H9 (cell line): ENCODE measurements at regions not wholly inside any gene's neighbourhood (a gene's known extent, or its start where the extent isn't known, plus 50 kb on each side); places are given as distances from the start of the nearest gene placed in this dataset.

Experiments used
- DNase-seq: peaks from one replicate; pipeline ENCODE4 v3.0.0-alpha.2; 2017
- H2AFZ ChIP-seq: one replicate; pipeline ENCODE4 v1.6.1; 2013; ENCODE audit warnings: mild to moderate bottlenecking, low read length, control low read depth, moderate library complexity
- H2AK5ac ChIP-seq: 2 replicates; pipeline ENCODE4 v1.6.1; 2013; ENCODE audit warnings: low read length, control low read depth, mixed read lengths; ENCODE audit not compliant: insufficient read length
- H2BK120ac ChIP-seq: one replicate; pipeline ENCODE4 v1.6.1; 2013; ENCODE audit warnings: low read depth, mild to moderate bottlenecking, low read length, control low read depth, inconsistent platforms; ENCODE audit not compliant: poor library complexity, severe bottlenecking
- H2BK12ac ChIP-seq: 2 replicates; pipeline ENCODE4 v1.6.1; 2013; ENCODE audit warnings: low read length, control low read depth, mixed read lengths, low read depth; ENCODE audit not compliant: insufficient read length
- H2BK15ac ChIP-seq: 2 replicates; pipeline ENCODE4 v1.6.1; 2013; ENCODE audit warnings: low read depth, low read length, control low read depth
- H2BK20ac ChIP-seq: one replicate; pipeline ENCODE4 v1.6.1; 2013; ENCODE audit warnings: low read depth, mild to moderate bottlenecking, low read length, control low read depth, inconsistent platforms; ENCODE audit not compliant: poor library complexity, severe bottlenecking
- H2BK5ac ChIP-seq: 2 replicates; pipeline ENCODE4 v1.6.1; 2013; ENCODE audit warnings: low read length, control low read depth, mixed read lengths; ENCODE audit not compliant: insufficient read length
- H3K14ac ChIP-seq: 2 replicates; pipeline ENCODE4 v1.6.1; 2013; ENCODE audit warnings: low read length, control low read depth; ENCODE audit not compliant: insufficient read depth
- H3K18ac ChIP-seq: 2 replicates; pipeline ENCODE4 v1.6.1; 2013; ENCODE audit warnings: low read depth, mild to moderate bottlenecking, mixed read lengths, low read length, control low read depth; ENCODE audit not compliant: insufficient read length
- H3K23ac ChIP-seq: 2 replicates; pipeline ENCODE4 v1.6.1; 2013; ENCODE audit warnings: low read length, control low read depth, mixed read lengths, low read depth; ENCODE audit not compliant: insufficient read length
- H3K23me2 ChIP-seq: 2 replicates; pipeline ENCODE4 v1.6.1; 2013; ENCODE audit warnings: low read depth, mild to moderate bottlenecking, mixed read lengths, low read length, control low read depth; ENCODE audit not compliant: insufficient read length, poor library complexity, severe bottlenecking
- H3K27ac ChIP-seq: 2 replicates; pipeline ENCODE4 v1.5.1; 2013; ENCODE audit warnings: low read length, control low read depth, mixed read lengths, low read depth; ENCODE audit not compliant: insufficient read length
- H3K27me3 ChIP-seq: 2 replicates; pipeline ENCODE4 v1.6.1; 2013; ENCODE audit warnings: low read length, control low read depth, inconsistent platforms; ENCODE audit not compliant: insufficient read depth
- H3K4ac ChIP-seq: 2 replicates; pipeline ENCODE4 v1.6.1; 2013; ENCODE audit warnings: low read depth, mild to moderate bottlenecking, control low read depth, inconsistent platforms, low read length, moderate library complexity
- H3K4me1 ChIP-seq: 2 replicates; pipeline ENCODE4 v1.6.1; 2013; ENCODE audit warnings: low read length, control low read depth, inconsistent platforms; ENCODE audit not compliant: insufficient read depth
- H3K4me2 ChIP-seq: 2 replicates; pipeline ENCODE4 v1.6.1; 2013; ENCODE audit warnings: low read length, control low read depth, mixed read lengths; ENCODE audit not compliant: insufficient read length, insufficient read depth
- H3K56ac ChIP-seq: 2 replicates; pipeline ENCODE4 v1.6.1; 2013; ENCODE audit warnings: low read depth, mild to moderate bottlenecking, mixed read lengths, low read length, control low read depth; ENCODE audit not compliant: insufficient read length
- H3K79me1 ChIP-seq: 2 replicates; pipeline ENCODE4 v1.6.1; 2013; ENCODE audit warnings: low read depth, mild to moderate bottlenecking, moderate library complexity, low read length, control low read depth, inconsistent platforms; ENCODE audit not compliant: insufficient read depth, poor library complexity, severe bottlenecking
- H3K79me2 ChIP-seq: 2 replicates; pipeline ENCODE4 v1.6.1; 2013; ENCODE audit warnings: low read length, control low read depth, inconsistent platforms; ENCODE audit not compliant: insufficient read depth
- H3K9ac ChIP-seq: 2 replicates; pipeline ENCODE4 v1.6.1; 2013; ENCODE audit warnings: low read length, control low read depth, mixed read lengths; ENCODE audit not compliant: insufficient read length; ENCODE audit errors: extremely low read depth
- H3K9me3 ChIP-seq: one replicate; pipeline ENCODE4 v1.6.1; 2013; ENCODE audit warnings: low read depth, low read length, inconsistent platforms; ENCODE audit not compliant: control insufficient read depth
- H3T11ph ChIP-seq: one replicate; pipeline ENCODE4 v1.6.1; 2013; ENCODE audit warnings: mild to moderate bottlenecking, low read length, control low read depth, inconsistent platforms
- H4K20me1 ChIP-seq: one replicate; pipeline ENCODE4 v1.6.1; 2013; ENCODE audit not compliant: control insufficient read depth, insufficient read length, insufficient read depth
- H4K5ac ChIP-seq: 2 replicates; pipeline ENCODE4 v1.6.1; 2013; ENCODE audit warnings: low read depth, mild to moderate bottlenecking, mixed read lengths, low read length, control low read depth; ENCODE audit not compliant: insufficient read length
- H4K8ac ChIP-seq: replicated peaks from 2 replicates; pipeline ENCODE4 v1.6.1; 2013; ENCODE audit warnings: low read length, control low read depth, mixed read lengths, low read depth; ENCODE audit not compliant: insufficient read length
- H4K91ac ChIP-seq: 2 replicates; pipeline ENCODE4 v1.6.1; 2013; ENCODE audit warnings: low read depth, mild to moderate bottlenecking, moderate library complexity, mixed read lengths, low read length, control low read depth; ENCODE audit not compliant: insufficient read length
- H3K27ac Mint-ChIP-seq, 3 experiments: 2 replicates in 2 of 3; 3 replicates in 1 of 3; pipeline ENCODE4 v1.8.0; 2020 to 2021; ENCODE audit warnings: mixed read lengths in 3 of 3, mild to moderate bottlenecking in 1 of 3, moderate library complexity in 1 of 3
- H3K27me3 Mint-ChIP-seq: 2 replicates; pipeline ENCODE4 v1.8.0; 2021; ENCODE audit warnings: low read depth, mild to moderate bottlenecking, moderate library complexity, mixed read lengths
- H3K36me3 Mint-ChIP-seq, 3 experiments: 2 replicates in 2 of 3; 3 replicates in 1 of 3; pipeline ENCODE4 v1.8.0; 2020 to 2021; ENCODE audit warnings: low read depth in 3 of 3, mixed read lengths in 3 of 3; ENCODE audit not compliant: insufficient read depth in 1 of 3
- H3K4me1 Mint-ChIP-seq, 2 experiments: 2 replicates each; pipeline ENCODE4 v1.8.0; 2020; ENCODE audit warnings: mixed read lengths in 2 of 2
- H3K4me3 Mint-ChIP-seq, 2 experiments: 2 replicates in 1 of 2; 3 replicates in 1 of 2; pipeline ENCODE4 v1.8.0; 2020 to 2021; ENCODE audit warnings: mild to moderate bottlenecking in 2 of 2, mixed read lengths in 2 of 2, moderate library complexity in 1 of 2
- H3K9me3 Mint-ChIP-seq, 2 experiments: 2 replicates in 1 of 2; 3 replicates in 1 of 2; pipeline ENCODE4 v1.8.0; 2020; ENCODE audit warnings: mild to moderate bottlenecking in 2 of 2, mixed read lengths in 2 of 2, moderate library complexity in 1 of 2
- CTCF ChIP-seq: fragments of 200-600 bp; sonication (generic); conservative IDR thresholded peaks from 3 replicates; pipeline ENCODE4 v1.8.0; 2021; ENCODE audit warnings: antibody characterized with exemption, mild to moderate bottlenecking
- WGBS: extraction: QIAGEN DNeasy Blood & Tissue Kit; methylation state at CpG from one replicate; pipeline ENCODE4 v1.1.7; 2013; ENCODE audit warnings: missing lambda C conversion rate, low lambda C conversion rate, mixed read lengths; ENCODE audit not compliant: insufficient read length; ENCODE audit errors: extremely low coverage; 5-methylcytosine and 5-hydroxymethylcytosine counted together

GRCh38 chr13:111957913-111958450, 109.0 kb upstream of the SOX1 start:
- Histone ChIP-seq H3K23me2 (no peaks in the 10 kb centered on the region), H2BK20ac (no peak overlapping the region), H4K20me1 (no peaks in the 10 kb centered on the region), H4K8ac (no peak overlapping the region), H3K4me1 (no peaks in the 10 kb centered on the region), H3K79me2 (no peaks in the 10 kb centered on the region), H2AFZ (no peak overlapping the region), H3K23ac (no peak overlapping the region), H2BK120ac (no peak overlapping the region), H2BK5ac (no peak overlapping the region), H3K18ac (no peak overlapping the region), H3K4ac (no peak overlapping the region), H4K91ac (no peak overlapping the region), H2BK15ac (no peak overlapping the region), H3K79me1 (no peaks in the 10 kb centered on the region), H3K4me2 (no peak overlapping the region), H2BK12ac (no peak overlapping the region), H3K27ac (no peak overlapping the region), H2AK5ac (no peak overlapping the region), H3T11ph (no peak overlapping the region), H4K5ac (no peak overlapping the region), H3K9ac (no peak overlapping the region), H3K14ac (no peak overlapping the region), H3K56ac (no peak overlapping the region), H3K27me3 (no peaks in the 10 kb centered on the region), H3K9me3 (no peaks in the 10 kb centered on the region)
- DNase-seq: no peak
- peaks cover 18% of the 10 kb centered on the region for H3K27me3 Mint-ChIP-seq
- no peak overlapping the region for H3K4me3 Mint-ChIP-seq
- no peak for TF ChIP-seq CTCF
- no peaks in the 10 kb centered on the region for H3K9me3 Mint-ChIP-seq
- peaks cover 11 to 14% of the 10 kb centered on the region in 2 experiments for H3K4me1 Mint-ChIP-seq
- H3K36me3 Mint-ChIP-seq: no peaks in the 10 kb centered on the region
- no peak overlapping the region for H3K27ac Mint-ChIP-seq
- no CpG with 5 or more reads among the region's 14 CpGs for WGBS
